GM19193 (cell line): ENCODE measurements at regions not wholly inside any gene's neighbourhood (a gene's known extent, or its start where the extent isn't known, plus 50 kb on each side); places are given as distances from the start of the nearest gene placed in this dataset.

Experiments
- POLR2A ChIP-seq: IDR thresholded peaks from 4 replicates; pipeline ENCODE4 v1.6.1; 2011; ENCODE audit not compliant: insufficient read depth, insufficient read length; ENCODE audit errors: extremely low read depth

- TF ChIP-seq POLR2A: no peak
Measured at GRCh38 chr6:15158821-15159619, 86.8 kb upstream of the JARID2 start.

- TF ChIP-seq POLR2A: no peak
Measured at GRCh38 chr6:15160812-15161211, 85.1 kb upstream of the JARID2 start.

GRCh38 chr6:15166121-15166520 lies 79.7 kb upstream of the JARID2 start:
- TF ChIP-seq POLR2A: no peak

GRCh38 chr6:15170126-15170525 lies 75.7 kb upstream of the JARID2 start:
- no peak for TF ChIP-seq POLR2A

- no peak for TF ChIP-seq POLR2A
Measured at GRCh38 chr6:15171026-15171425, 74.8 kb upstream of the JARID2 start.

GRCh38 chr6:15176816-15177370 lies 69.0 kb upstream of the JARID2 start:
- no peak for TF ChIP-seq POLR2A

GRCh38 chr6:15183979-15184378 lies 61.9 kb upstream of the JARID2 start:
- no peak for TF ChIP-seq POLR2A

- TF ChIP-seq POLR2A: no peak
Measured at GRCh38 chr6:15184441-15184861, 61.4 kb upstream of the JARID2 start.

- TF ChIP-seq POLR2A: no peak
Measured at GRCh38 chr6:15194453-15194852, 51.4 kb upstream of the JARID2 start.
